CD4-positive, alpha-beta T cell (primary cell): ENCODE measurements at regions not wholly inside any gene's neighbourhood (a gene's known extent, or its start where the extent isn't known, plus 50 kb on each side); places are given as distances from the start of the nearest gene placed in this dataset.

ENCODE experiments used
- ATAC-seq: fragments of 200-7000 bp; cut with Tn5 transposase; one replicate; pipeline ENCODE4 v1.10.0; 2022; ENCODE audit warnings: mild to moderate bottlenecking; ENCODE audit not compliant: poor library complexity
- CTCF ChIA-PET: fragments of 350-600 bp; sonication (Branson Sonifier 250); formaldehyde crosslinking; loops from one replicate; lab custom pipeline; 2021; ENCODE audit warnings: antibody characterized with exemption, inconsistent platforms; lab: Charles Lee
- POLR2A ChIA-PET: fragments of 350-600 bp; sonication (Branson Sonifier 250); formaldehyde crosslinking; loops from one replicate; lab custom pipeline; 2021; ENCODE audit warnings: antibody characterized with exemption, inconsistent platforms; lab: Charles Lee
- DNase-seq, 14 experiments: peaks; one replicate each; pipeline ENCODE4 v3.0.0-alpha.2; 2013 to 2020; ENCODE audit warnings: mixed read lengths in 2 of 14
- H3K27ac ChIP-seq, 2 donors: one replicate each; pipeline versions ENCODE4 v1.5.1 to v1.7.0; 2013; ENCODE audit warnings: low read length in 2 of 2, low read depth in 1 of 2, mild to moderate bottlenecking in 1 of 2
- H3K27me3 ChIP-seq, 2 experiments: 1 replicate in 1 of 2; 2 replicates in 1 of 2; pipeline versions ENCODE4 v1.6.1 to v1.7.0; 2013; ENCODE audit warnings: low read length in 2 of 2, control low read depth in 1 of 2, mild to moderate bottlenecking in 1 of 2, moderate library complexity in 1 of 2; ENCODE audit not compliant: insufficient read depth in 2 of 2, control insufficient read depth in 1 of 2
- H3K36me3 ChIP-seq: one replicate; pipeline ENCODE4 v1.6.1; 2013; ENCODE audit warnings: low read length, control low read depth; ENCODE audit not compliant: insufficient read depth
- H3K4me1 ChIP-seq: one replicate; pipeline ENCODE4 v1.6.1; 2013; ENCODE audit warnings: low read length, control low read depth; ENCODE audit not compliant: insufficient read depth
- H3K4me3 ChIP-seq: one replicate; pipeline ENCODE4 v1.5.1; 2013; ENCODE audit warnings: mild to moderate bottlenecking, low read length, moderate library complexity
- H3K9me3 ChIP-seq, 2 experiments: 1 replicate in 1 of 2; 2 replicates in 1 of 2; pipeline versions ENCODE4 v1.6.1 to v1.7.0; 2013; ENCODE audit warnings: low read length in 2 of 2, mild to moderate bottlenecking in 2 of 2, control low read depth in 1 of 2, moderate library complexity in 1 of 2; ENCODE audit not compliant: control insufficient read depth in 1 of 2, insufficient read depth in 1 of 2
- H3K27ac Mint-ChIP-seq: one replicate; pipeline ENCODE4 v1.8.0; 2020; ENCODE audit warnings: mixed read lengths
- H3K27me3 Mint-ChIP-seq: one replicate; pipeline ENCODE4 v1.8.0; 2021; ENCODE audit warnings: mixed read lengths
- H3K36me3 Mint-ChIP-seq: one replicate; pipeline ENCODE4 v1.8.0; 2021; ENCODE audit warnings: low read depth, mixed read lengths
- H3K4me1 Mint-ChIP-seq: one replicate; pipeline ENCODE4 v1.8.0; 2021; ENCODE audit warnings: low read depth, mixed read lengths
- H3K4me3 Mint-ChIP-seq: one replicate; pipeline ENCODE4 v1.8.0; 2020; ENCODE audit warnings: mild to moderate bottlenecking, mixed read lengths
- H3K9me3 Mint-ChIP-seq: one replicate; pipeline ENCODE4 v1.8.0; 2020; ENCODE audit warnings: mixed read lengths
- intact Hi-C, 2 experiments: fragments of 100-400 bp; cut with DNase I in 1 of 2; cut with micrococcal nuclease in 1 of 2; formaldehyde crosslinking; loops; one replicate each; pipeline versions ENCODE4 v1.15.1 to v1.9.0; 2023 to 2025; cut with DNase I, micrococcal nuclease
- TF ChIP-seq, protein P1 (sequence below): fragments of 200-600 bp; IDR thresholded peaks from one replicate; pipeline ENCODE4 v1.8.0; 2022; ENCODE audit warnings: antibody characterized with exemption, mild to moderate bottlenecking

GRCh38 chr2:180799141-180799540, 181.3 kb upstream of the UBE2E3 start:
- POLR2A ChIA-PET, result no interaction called here
- intact Hi-C loops, result no loop called here

DNA sequence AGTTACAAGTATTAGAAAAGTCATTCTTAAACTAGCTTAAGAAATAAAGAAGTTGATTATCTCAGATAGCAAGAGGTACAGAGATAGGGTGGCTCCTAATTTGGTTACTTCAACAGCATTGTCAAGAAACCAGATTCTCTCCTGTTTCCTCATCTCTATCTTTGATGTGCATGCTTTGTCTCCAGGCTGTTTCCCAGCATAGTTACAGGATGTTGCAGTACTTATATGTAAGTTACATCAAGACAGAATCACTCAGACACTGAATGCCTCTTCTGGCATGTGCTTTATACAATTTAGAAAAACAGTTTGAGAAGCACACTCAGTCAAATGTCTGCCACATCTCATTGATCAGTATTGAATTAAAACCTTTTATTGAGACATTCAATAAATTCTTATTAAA, 189.5 kb upstream of the UBE2E3 start:
- intact Hi-C loops, result no loop called here
- no peak overlapping the region for H3K4me3 Mint-ChIP-seq
- Histone ChIP-seq H3K27me3 (no peaks in the 10 kb centered on the region), H3K4me3 (no peak overlapping the region), H3K27ac (no peak overlapping the region), H3K4me1 (no peaks in the 10 kb centered on the region), H3K36me3 (no peaks in the 10 kb centered on the region), H3K9me3 (no peaks in the 10 kb centered on the region)
- POLR2A ChIA-PET, result no interaction called here
- H3K27ac Mint-ChIP-seq, result no peak overlapping the region
- no peak for ATAC-seq
- H3K4me1 Mint-ChIP-seq, result no peaks in the 10 kb centered on the region
- DNase-seq, result no peak
- no peaks in the 10 kb centered on the region for H3K36me3 Mint-ChIP-seq
- H3K27me3 Mint-ChIP-seq, result peaks cover 12% of the 10 kb centered on the region
- TF ChIP-seq, protein P1, sequence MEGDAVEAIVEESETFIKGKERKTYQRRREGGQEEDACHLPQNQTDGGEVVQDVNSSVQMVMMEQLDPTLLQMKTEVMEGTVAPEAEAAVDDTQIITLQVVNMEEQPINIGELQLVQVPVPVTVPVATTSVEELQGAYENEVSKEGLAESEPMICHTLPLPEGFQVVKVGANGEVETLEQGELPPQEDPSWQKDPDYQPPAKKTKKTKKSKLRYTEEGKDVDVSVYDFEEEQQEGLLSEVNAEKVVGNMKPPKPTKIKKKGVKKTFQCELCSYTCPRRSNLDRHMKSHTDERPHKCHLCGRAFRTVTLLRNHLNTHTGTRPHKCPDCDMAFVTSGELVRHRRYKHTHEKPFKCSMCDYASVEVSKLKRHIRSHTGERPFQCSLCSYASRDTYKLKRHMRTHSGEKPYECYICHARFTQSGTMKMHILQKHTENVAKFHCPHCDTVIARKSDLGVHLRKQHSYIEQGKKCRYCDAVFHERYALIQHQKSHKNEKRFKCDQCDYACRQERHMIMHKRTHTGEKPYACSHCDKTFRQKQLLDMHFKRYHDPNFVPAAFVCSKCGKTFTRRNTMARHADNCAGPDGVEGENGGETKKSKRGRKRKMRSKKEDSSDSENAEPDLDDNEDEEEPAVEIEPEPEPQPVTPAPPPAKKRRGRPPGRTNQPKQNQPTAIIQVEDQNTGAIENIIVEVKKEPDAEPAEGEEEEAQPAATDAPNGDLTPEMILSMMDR, result no peak
- CTCF ChIA-PET, result no interaction called here
- H3K9me3 Mint-ChIP-seq, result no peaks in the 10 kb centered on the region

More at GRCh38 chr2:180799141-180799540, 181.3 kb upstream of the UBE2E3 start:
- Histone ChIP-seq H3K27me3 (no peaks in the 10 kb centered on the region), H3K36me3 (no peaks in the 10 kb centered on the region), H3K4me3 (no peak overlapping the region), H3K4me1 (no peaks in the 10 kb centered on the region), H3K27ac (no peak overlapping the region), H3K9me3 (no peaks in the 10 kb centered on the region)
- Mint-ChIP-seq H3K4me3 (no peak overlapping the region), H3K4me1 (no peaks in the 10 kb centered on the region), H3K27me3 (peaks cover 5% of the 10 kb centered on the region), H3K9me3 (no peaks in the 10 kb centered on the region), H3K27ac (no peak overlapping the region), H3K36me3 (no peaks in the 10 kb centered on the region)
- TF ChIP-seq, protein P1, result no peak
- CTCF ChIA-PET, result no interaction called here
- ATAC-seq (no peak), DNase-seq (no peak)

DNA sequence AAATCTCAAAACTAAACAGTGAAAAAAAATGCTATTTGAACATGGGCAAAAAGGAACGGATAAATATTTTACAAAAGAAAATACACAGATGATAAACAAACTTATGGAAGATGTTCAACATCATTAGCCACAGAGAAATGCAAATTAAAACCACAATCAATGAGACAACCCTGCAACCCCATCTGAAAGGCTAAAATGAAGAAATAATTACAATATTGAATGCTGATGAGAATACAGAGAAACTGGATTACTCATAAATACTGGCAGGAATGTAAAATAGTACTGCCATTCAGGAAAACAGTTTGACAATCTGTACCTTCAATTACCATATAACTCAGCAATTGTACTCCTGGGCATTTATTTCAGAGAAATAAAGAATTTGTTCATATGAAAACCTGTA, 193.1 kb upstream of the UBE2E3 start:
- H3K27me3 ChIP-seq, result no peaks in the 10 kb centered on the region
- H3K4me1 Mint-ChIP-seq, result no peaks in the 10 kb centered on the region
- no peaks in the 10 kb centered on the region for H3K9me3 ChIP-seq
- TF ChIP-seq, protein P1, result no peak
- H3K36me3 Mint-ChIP-seq, result no peaks in the 10 kb centered on the region
- DNase-seq, result no peak
- ChIA-PET CTCF (no interaction called here), POLR2A (no interaction called here)
- ATAC-seq, result no peak
- H3K27ac ChIP-seq, result no peak overlapping the region
- peaks cover 12% of the 10 kb centered on the region for H3K27me3 Mint-ChIP-seq
- no peaks in the 10 kb centered on the region for H3K9me3 Mint-ChIP-seq
- no peak overlapping the region for H3K27ac Mint-ChIP-seq
- no peak overlapping the region for H3K4me3 ChIP-seq
- H3K4me3 Mint-ChIP-seq, result no peak overlapping the region
- no peaks in the 10 kb centered on the region for H3K36me3 ChIP-seq
- no peaks in the 10 kb centered on the region for H3K4me1 ChIP-seq
- intact Hi-C loops, result no loop called here
